ENCODE measurements at regions not wholly inside any gene's neighbourhood (a gene's known extent, or its start where the extent isn't known, plus 50 kb on each side); places are given as distances from the start of the nearest gene placed in this dataset.

- TF ChIP-seq ZNF274 (IDR thresholded peaks at IDR 0.05; ENCODE audit: low read depth, low read length) (no peak), SUZ12 (IDR thresholded peaks at IDR 0.05; ENCODE audit: extremely low read depth, insufficient read depth, insufficient read length) (no peak), YY1 (IDR thresholded peaks at IDR 0.05; ENCODE audit: insufficient read depth, insufficient read length) (no peak)
Measured at GRCh38 chr7:131957338-131958020, 401.1 kb upstream of the PODXL start.

All from NT2/D1 (cell line).